ENCODE measurements at regions not wholly inside any gene's neighbourhood (a gene's known extent, or its start where the extent isn't known, plus 50 kb on each side); places are given as distances from the start of the nearest gene placed in this dataset.
"Not testable (repeated sequence)": the region's sequence is repeated elsewhere in the genome, so short reads cannot be mapped to it uniquely, and the experiment has no call there.

DNA sequence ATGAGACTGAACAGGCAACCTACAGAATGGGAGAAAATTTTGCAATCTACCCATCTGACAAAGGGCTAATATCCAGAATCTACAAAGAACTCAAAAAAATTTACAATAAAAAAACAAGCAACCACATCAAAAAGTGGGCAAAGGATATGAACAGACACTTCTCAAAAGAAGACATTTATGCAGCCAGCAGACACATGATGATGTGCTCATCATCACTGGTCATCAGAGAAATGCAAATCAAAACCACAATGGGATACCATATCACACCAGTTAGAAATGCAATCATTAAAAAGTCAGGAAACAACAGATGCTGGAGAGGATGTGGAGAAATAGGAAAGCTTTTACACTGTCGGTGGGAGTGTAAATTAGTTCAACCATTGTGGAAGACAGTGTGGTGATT lies 51.7 kb upstream of the PAXBP1 start:
- H3K4me3 Mint-ChIP-seq; H3K9me3 Mint-ChIP-seq; H3K36me3 Mint-ChIP-seq (ENCODE audit: low read depth); H3K4me1 Mint-ChIP-seq (ENCODE audit: low read depth); H3K27ac Mint-ChIP-seq: not testable (repeated sequence)
- H3K27me3 Mint-ChIP-seq (ENCODE audit: low read depth) = peaks cover 19% of the 10 kb centered on the region

DNA sequence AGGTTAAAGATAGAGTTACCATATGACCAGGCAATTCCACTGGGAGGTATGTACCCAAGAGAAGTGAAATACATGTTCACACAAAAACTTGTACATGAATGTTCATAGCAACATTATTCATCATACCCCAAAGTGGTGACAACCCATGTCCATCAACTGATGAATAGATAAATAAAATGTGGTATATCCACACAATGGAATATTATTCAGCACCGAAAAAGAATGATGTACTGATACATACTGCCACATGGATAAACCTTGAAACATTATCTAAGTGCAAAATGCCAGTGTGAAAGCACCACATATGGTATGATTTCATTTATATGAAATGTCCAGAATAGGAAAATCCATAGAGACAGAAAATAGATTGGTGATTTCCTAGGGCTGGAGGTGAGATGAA lies 53.4 kb upstream of the PAXBP1 start:
- Mint-ChIP-seq H3K27ac (no peak overlapping the region), H3K4me3 (no peak overlapping the region), H3K27me3 (ENCODE audit: low read depth) (peaks cover 21% of the 10 kb centered on the region), H3K4me1 (ENCODE audit: low read depth) (no peaks in the 10 kb centered on the region), H3K9me3 (no peaks in the 10 kb centered on the region), H3K36me3 (ENCODE audit: low read depth) (no peaks in the 10 kb centered on the region)

DNA sequence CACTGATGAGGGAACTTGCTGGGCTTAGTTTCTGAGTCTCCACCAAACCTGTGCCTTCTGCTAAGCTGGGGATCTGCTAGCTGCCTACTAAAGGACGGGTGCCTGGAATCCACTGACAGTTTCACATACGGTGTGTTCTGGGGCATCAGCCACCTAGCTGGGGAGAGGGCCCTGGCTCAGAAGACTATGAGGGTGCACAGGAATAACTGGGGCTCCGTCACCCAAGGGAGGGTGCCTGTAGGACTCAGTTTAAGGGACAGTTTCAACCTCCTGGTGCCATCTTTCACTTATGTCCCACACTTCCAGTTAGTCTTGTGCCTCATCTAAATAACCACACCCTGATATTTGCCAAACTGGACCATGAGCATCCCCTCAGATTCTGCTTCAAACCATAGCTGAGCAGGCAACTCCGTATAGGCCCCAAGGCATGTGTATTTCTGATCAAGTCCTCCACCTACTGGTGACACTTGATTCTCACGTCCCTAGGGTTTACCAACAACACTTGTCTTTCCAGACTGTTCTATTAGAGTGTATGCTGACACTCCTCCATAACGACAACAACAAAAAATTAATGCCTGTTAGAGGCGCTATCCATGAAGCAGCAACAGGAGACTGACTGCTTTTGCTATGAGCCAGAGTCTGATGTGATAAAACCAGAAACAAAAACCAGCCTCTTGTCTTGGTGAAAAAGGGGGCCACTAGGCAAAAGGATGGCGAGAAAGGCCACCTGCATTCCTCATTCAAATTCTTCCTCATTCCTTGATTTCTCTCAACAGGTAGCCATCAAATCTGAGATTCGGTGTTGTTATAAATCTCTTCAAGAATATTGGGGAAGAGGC lies 55.0 kb upstream of the PAXBP1 start:
- no peaks in the 10 kb centered on the region for H3K4me1 Mint-ChIP-seq (ENCODE audit: low read depth)
- no peaks in the 10 kb centered on the region for H3K9me3 Mint-ChIP-seq
- H3K27me3 Mint-ChIP-seq (ENCODE audit: low read depth) = peaks cover 21% of the 10 kb centered on the region
- H3K36me3 Mint-ChIP-seq (ENCODE audit: low read depth) = no peaks in the 10 kb centered on the region
- no peak overlapping the region for H3K4me3 Mint-ChIP-seq
- no peak overlapping the region for H3K27ac Mint-ChIP-seq

DNA sequence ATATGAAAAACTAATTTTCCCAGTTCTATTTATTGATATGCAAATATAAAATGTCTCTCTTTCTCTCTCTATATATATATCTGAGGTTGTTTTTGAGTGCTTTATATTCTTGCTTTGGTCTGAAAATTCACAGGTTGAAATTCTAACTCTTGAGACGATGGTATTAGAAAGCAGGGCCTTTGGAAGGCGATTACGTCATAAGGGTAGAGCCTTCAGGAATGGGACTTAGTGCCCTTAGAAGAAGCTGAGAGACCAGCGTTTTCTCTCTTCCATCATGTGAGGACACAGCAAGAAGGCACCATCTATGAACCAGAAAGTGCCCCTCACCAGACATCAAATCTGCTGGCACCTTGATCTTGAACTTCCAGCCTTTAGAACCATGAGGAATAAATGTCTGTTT lies 57.4 kb upstream of the PAXBP1 start:
- Mint-ChIP-seq H3K4me3 (no peak overlapping the region), H3K36me3 (ENCODE audit: low read depth) (no peaks in the 10 kb centered on the region), H3K4me1 (ENCODE audit: low read depth) (no peaks in the 10 kb centered on the region), H3K27ac (no peak overlapping the region), H3K27me3 (ENCODE audit: low read depth) (peaks cover 21% of the 10 kb centered on the region), H3K9me3 (no peaks in the 10 kb centered on the region)

DNA sequence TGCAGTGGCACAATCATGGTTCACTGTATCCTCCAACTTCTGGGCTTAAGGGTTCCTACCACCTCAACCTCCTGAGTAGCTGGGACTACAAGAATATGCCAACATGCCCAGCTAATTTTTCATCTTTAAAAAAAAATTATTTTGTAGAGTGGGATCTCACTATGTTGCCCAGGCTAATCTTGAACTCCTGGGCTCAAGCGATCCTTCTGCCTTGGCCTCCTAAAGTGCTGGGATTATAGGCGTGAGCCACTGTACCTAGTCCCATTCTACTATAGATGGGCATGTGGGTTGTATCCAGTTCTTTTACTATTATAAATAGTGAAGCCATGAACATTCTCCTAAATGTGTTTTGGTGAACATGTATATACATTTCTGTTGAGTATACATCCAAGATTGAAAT lies 57.9 kb upstream of the PAXBP1 start:
- Mint-ChIP-seq H3K27ac (no peak overlapping the region), H3K36me3 (ENCODE audit: low read depth) (no peaks in the 10 kb centered on the region), H3K9me3 (no peaks in the 10 kb centered on the region), H3K27me3 (ENCODE audit: low read depth) (peaks cover 21% of the 10 kb centered on the region), H3K4me3 (no peak overlapping the region), H3K4me1 (ENCODE audit: low read depth) (no peaks in the 10 kb centered on the region)

DNA sequence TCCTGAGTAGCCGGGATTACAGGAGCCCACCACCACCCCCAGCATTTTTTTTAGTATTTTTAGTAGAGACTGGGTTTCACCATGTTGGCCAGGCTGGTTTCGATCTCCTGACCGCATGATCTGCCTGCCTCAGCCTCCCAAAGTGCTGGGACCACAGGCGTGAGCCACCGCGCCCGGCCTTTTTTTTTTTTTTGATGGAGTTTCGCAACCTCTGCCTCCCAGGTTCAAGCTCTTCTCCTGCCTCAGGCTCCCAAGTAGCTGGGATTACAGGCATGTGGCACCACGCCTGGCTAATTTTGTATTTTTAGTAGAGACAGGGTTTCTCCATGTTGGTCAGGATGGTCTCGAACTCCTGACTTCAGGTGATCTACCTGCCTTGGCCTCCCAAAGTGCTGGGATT lies 60.2 kb upstream of the PAXBP1 start:
- not testable (repeated sequence) for H3K4me1 Mint-ChIP-seq (ENCODE audit: low read depth); H3K4me3 Mint-ChIP-seq; H3K9me3 Mint-ChIP-seq; H3K36me3 Mint-ChIP-seq (ENCODE audit: low read depth); H3K27ac Mint-ChIP-seq
- peaks cover 24% of the 10 kb centered on the region for H3K27me3 Mint-ChIP-seq (ENCODE audit: low read depth)

DNA sequence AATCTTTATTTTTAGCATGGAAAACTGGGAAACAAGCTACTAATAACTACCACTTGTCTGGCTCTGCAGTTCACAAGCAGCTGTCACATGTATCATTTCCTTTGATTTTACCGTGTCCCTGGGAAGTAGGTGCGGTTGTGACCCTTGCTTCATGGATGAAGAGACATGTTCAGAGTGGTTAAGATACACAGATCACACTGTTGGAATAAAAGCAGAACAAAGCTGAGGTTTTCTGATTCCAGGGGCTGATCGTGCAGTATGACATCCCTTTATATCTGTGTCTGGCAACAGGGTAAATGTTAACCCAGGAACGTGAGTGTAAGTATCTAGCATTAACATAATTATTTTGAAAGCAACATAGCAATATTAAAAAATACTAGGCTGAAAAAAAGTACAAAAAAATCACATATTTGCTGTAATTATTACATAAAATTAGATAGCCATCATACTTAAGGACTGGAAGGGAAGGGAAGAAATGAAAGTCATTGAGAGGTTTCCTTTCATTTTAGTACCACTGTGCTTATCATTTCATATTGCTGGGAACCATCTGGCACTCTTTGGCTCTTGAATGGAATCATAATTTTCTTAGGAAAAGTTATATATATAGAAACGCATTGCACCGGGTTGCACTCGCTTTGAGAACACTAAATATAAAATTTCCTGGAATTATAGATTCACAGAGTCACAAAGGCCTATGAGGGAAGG lies 62.8 kb upstream of the PAXBP1 start:
- no peak overlapping the region for H3K4me3 Mint-ChIP-seq
- no peak overlapping the region for H3K27ac Mint-ChIP-seq
- H3K4me1 Mint-ChIP-seq (ENCODE audit: low read depth) = no peaks in the 10 kb centered on the region
- H3K27me3 Mint-ChIP-seq (ENCODE audit: low read depth) = peaks cover 20% of the 10 kb centered on the region
- H3K9me3 Mint-ChIP-seq = no peaks in the 10 kb centered on the region
- H3K36me3 Mint-ChIP-seq (ENCODE audit: low read depth) = no peaks in the 10 kb centered on the region

DNA sequence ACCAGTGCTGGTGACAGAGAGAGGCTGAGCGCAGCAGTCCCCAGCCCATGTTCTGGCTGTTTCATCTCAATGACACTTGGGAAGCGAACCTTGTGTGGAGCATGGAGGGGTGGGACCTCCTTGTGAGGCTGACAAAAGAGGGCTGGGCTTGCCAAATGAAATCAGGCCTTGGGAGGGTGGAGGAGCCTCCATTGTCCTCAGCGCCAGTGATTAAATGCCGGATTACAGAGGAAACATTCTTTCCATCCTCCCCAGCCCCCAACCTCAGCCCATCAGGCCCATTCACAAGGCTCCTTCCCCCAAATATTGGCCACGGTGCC lies 63.3 kb upstream of the PAXBP1 start:
- Mint-ChIP-seq H3K9me3 (no peaks in the 10 kb centered on the region), H3K27me3 (ENCODE audit: low read depth) (peaks cover 23% of the 10 kb centered on the region), H3K36me3 (ENCODE audit: low read depth) (no peaks in the 10 kb centered on the region), H3K27ac (no peak overlapping the region), H3K4me3 (no peak overlapping the region), H3K4me1 (ENCODE audit: low read depth) (no peaks in the 10 kb centered on the region)

DNA sequence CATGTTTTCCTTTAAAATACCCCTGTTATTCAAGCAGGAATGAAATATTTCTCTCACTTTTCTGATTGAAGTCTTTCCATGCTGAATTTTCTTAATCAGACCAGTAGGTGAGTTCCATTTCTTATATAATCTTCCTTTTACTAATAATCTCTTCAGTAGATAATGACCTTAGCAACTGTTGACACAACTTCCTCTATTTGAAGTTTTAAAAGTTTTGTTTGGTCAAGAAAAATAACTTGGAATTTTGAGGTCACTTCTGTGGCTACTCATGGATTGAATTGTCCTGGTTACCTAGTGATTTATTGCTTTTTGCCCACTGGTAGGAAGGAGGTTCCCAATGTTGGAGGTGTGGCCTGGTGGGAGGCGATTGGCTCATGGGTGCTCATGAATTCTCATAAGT lies 70.6 kb upstream of the PAXBP1 start:
- Mint-ChIP-seq H3K4me3 (no peak overlapping the region), H3K27me3 (ENCODE audit: low read depth) (peaks cover 9% of the 10 kb centered on the region), H3K9me3 (no peaks in the 10 kb centered on the region), H3K36me3 (ENCODE audit: low read depth) (no peaks in the 10 kb centered on the region), H3K27ac (no peak overlapping the region), H3K4me1 (ENCODE audit: low read depth) (no peaks in the 10 kb centered on the region)

DNA sequence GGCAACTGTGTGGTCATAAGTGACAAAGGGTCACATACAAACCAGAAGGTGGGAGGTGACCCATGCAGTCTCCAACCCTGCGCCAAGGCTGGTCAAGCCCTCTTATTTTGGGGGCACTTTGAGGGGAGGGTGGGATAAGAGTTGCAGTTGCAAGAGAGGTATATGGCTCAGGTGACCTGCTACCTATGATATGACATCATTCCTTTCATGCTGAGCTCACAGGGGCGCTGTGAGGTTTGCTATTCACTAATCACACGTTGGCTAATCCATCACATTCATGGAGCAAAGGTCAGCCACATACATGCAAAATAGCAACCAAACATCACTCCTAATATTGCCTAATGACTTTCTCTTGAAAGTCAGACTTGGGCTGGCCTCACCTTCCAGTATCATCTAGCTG lies 72.0 kb upstream of the PAXBP1 start:
- Mint-ChIP-seq H3K4me3 (no peak overlapping the region), H3K27ac (no peak overlapping the region), H3K9me3 (no peaks in the 10 kb centered on the region), H3K27me3 (ENCODE audit: low read depth) (peaks cover 7% of the 10 kb centered on the region), H3K4me1 (ENCODE audit: low read depth) (no peaks in the 10 kb centered on the region), H3K36me3 (ENCODE audit: low read depth) (no peaks in the 10 kb centered on the region)

DNA sequence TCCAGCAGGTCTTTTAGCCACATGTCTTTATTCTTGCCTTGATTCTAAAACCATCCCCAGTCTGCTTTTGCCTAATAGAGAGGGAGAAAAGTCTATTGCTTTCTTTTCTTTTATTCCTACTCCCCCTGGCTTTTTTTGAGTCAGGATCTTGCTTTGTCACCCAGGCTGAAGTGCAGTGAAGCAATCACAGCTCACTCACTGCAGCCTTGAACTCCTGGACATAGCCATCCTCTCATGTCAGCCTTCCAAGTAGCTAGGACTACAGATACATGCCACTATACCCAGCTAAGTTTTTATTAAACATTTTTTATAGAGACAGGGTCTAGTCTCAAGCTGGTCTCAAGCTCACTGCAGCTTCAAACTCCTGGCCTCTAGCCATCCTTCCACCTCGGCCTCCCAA lies 72.5 kb upstream of the PAXBP1 start:
- Mint-ChIP-seq H3K27me3 (ENCODE audit: low read depth) (peaks cover 5% of the 10 kb centered on the region), H3K9me3 (no peaks in the 10 kb centered on the region), H3K4me1 (ENCODE audit: low read depth) (no peaks in the 10 kb centered on the region), H3K36me3 (ENCODE audit: low read depth) (no peaks in the 10 kb centered on the region), H3K27ac (no peak overlapping the region), H3K4me3 (no peak overlapping the region)

DNA sequence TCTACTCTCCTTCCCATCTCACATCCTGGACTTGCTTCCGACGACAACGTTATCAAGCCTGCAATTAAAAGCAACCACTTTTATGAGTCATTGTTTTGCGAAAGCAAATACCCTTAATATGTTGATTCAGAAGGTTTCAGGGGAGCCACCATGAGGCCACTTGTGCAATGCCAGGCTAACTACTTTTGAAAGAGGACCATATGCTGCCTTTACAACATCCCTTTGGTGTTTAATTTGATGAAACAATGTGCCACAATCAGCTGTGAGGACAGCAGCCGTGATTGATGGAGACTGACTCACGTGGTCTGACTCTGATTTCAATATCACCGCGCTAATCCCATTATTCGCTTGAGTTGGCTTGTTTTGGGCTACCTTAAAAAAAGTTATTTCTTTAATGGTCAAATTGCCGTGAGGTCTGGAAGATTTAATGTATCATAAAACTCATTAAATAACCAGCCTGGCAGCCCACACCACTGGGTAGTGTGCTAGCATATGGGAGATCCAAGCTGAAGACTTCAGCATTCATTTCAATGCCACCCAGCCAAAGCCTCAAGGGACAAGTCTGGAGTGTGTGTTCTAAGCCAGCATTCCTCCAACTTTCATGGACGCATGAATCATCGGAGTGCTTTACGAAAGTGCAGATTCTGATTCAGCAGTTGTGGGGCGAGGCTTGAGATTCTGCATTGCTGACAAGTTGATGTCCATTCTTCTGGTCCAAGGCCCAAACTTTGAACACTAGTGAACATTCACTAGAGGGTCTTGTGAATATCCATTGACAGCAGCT lies 73.3 kb upstream of the PAXBP1 start:
- Mint-ChIP-seq H3K27me3 (ENCODE audit: low read depth) (no peaks in the 10 kb centered on the region), H3K27ac (no peak overlapping the region), H3K4me1 (ENCODE audit: low read depth) (no peaks in the 10 kb centered on the region), H3K9me3 (no peaks in the 10 kb centered on the region), H3K4me3 (no peak overlapping the region), H3K36me3 (ENCODE audit: low read depth) (no peaks in the 10 kb centered on the region)

DNA sequence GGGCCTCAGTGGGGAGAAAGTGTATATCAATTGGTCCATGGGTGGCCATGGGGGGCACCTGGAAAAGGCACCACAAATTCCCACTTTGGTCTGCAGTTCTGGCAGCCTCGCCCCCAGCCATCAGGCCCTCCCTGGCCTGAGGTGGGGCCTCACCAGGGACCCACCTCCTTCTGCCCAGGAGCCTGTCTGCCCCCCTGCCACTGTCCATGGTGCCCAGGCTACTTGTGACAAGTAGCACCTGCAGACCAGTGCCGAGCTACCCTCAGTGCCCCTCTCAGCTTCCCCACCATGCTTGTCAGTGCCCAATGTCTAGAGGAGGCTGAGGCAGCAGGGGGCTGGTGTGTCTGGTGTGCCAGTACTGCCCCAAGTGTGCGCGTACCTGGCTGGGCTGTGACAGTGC lies 87.1 kb upstream of the PAXBP1 start:
- Mint-ChIP-seq H3K36me3 (ENCODE audit: low read depth) (no peaks in the 10 kb centered on the region), H3K27ac (no peak overlapping the region), H3K27me3 (ENCODE audit: low read depth) (peaks cover 11% of the 10 kb centered on the region), H3K9me3 (peaks cover 9% of the 10 kb centered on the region), H3K4me1 (ENCODE audit: low read depth) (no peaks in the 10 kb centered on the region), H3K4me3 (no peak overlapping the region)

DNA sequence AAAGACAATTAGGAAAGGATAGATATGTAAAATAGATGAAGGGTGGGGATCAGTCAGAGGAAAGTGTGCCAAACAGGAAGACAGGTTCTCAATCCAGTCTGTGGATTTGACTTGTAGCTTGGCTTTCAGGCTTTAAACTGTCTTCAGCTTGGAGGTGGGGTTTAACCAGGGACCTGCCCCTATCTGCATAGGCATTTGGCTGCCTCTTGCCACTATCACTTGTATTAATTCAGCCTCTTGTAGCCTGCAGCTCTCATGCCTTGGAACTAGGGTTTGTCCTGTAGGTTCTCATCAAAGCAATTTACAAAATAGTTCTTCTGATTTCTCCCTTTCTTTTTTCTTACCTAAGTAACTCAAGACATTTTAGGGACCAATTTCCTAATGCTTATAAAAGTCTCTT lies 88.8 kb upstream of the PAXBP1 start:
- Mint-ChIP-seq H3K9me3 (peaks cover 9% of the 10 kb centered on the region), H3K4me3 (no peak overlapping the region), H3K4me1 (ENCODE audit: low read depth) (no peaks in the 10 kb centered on the region)

DNA sequence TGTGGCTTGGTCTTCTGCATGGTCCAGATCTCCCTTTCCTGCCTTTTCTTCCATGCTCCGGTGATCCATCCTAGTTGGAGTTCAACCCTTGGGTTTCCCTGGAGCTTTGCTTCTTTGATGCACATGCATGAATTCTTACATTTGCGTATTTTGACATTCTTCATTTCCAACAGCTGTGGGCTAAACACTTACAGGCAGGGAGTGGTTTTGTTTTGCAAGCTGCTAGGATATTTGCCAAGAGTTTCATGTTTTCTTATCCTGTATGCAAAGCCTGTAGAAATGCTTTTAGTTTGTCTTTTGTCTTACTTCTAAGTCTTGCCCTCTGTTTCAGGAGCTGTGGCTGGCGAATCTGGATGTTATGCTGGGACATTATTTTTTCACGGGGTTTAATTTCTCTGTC lies 90.3 kb upstream of the PAXBP1 start:
- Mint-ChIP-seq H3K27ac (no peak overlapping the region), H3K4me1 (ENCODE audit: low read depth) (no peaks in the 10 kb centered on the region), H3K36me3 (ENCODE audit: low read depth) (no peaks in the 10 kb centered on the region), H3K4me3 (no peak overlapping the region), H3K27me3 (ENCODE audit: low read depth) (peaks cover 16% of the 10 kb centered on the region), H3K9me3 (peaks cover 7% of the 10 kb centered on the region)

More for the DNA sequence above, 88.8 kb upstream of the PAXBP1 start:
- peaks cover 16% of the 10 kb centered on the region for H3K27me3 Mint-ChIP-seq (ENCODE audit: low read depth)
- no peak overlapping the region for H3K27ac Mint-ChIP-seq
- no peaks in the 10 kb centered on the region for H3K36me3 Mint-ChIP-seq (ENCODE audit: low read depth)

All from T-helper 1 cell treated with Interleukin-12 subunit alpha and Interleukin-12 subunit beta and Interleukin-4 antibody, amounts not matched to agents 30 μg/mL and 1 μg/mL, for 36 hours (primary cell).